ENCODE measurements at regions not wholly inside any gene's neighbourhood (a gene's known extent, or its start where the extent isn't known, plus 50 kb on each side); places are given as distances from the start of the nearest gene placed in this dataset.

- DNase-seq (ENCODE audit: low read depth), result no peak
Observed at GRCh38 chr12:64999148-64999425, 122.0 kb downstream of the WIF1 start.

Measured in M059J (cell line).